ENCODE measurements at regions not wholly inside any gene's neighbourhood (a gene's known extent, or its start where the extent isn't known, plus 50 kb on each side); places are given as distances from the start of the nearest gene placed in this dataset.

GRCh38 chr18:39960550-39960949 is 1994.5 kb upstream of the PIK3C3 start:
- Histone ChIP-seq H2AFZ (ENCODE audit: low read depth, low read length, severe bottlenecking) (no peak overlapping the region), H3K36me3 (ENCODE audit: low read length) (no peaks in the 10 kb centered on the region), H3K9ac (ENCODE audit: low read length) (no peak overlapping the region), H3K4me3 (ENCODE audit: insufficient read depth, low read length, poor library complexity, severe bottlenecking) (no peak overlapping the region), H3K4me2 (ENCODE audit: low read depth, low read length, poor library complexity, severe bottlenecking) (no peak overlapping the region), H3K79me2 (ENCODE audit: insufficient read depth, low read length) (no peaks in the 10 kb centered on the region), H3F3A (ENCODE audit: insufficient read depth) (no peaks in the 10 kb centered on the region), H4K20me1 (ENCODE audit: low read depth, low read length) (no peaks in the 10 kb centered on the region), H3K27me3 (ENCODE audit: low read length) (no peaks in the 10 kb centered on the region), H3K9me3 (ENCODE audit: insufficient read depth, low read length) (no peaks in the 10 kb centered on the region; the same call in 1 of the 2 replicates), H3K27ac (ENCODE audit: low read depth, low read length) (no peak overlapping the region), H3K9me2 (replicated peaks; ENCODE audit: insufficient read depth, low read length) (no peaks in the 10 kb centered on the region)
- TF ChIP-seq CTCF (IDR thresholded peaks at IDR 0.05; ENCODE audit: insufficient read depth, low read length, poor library complexity, severe bottlenecking) (no peak), EZH2phosphoT487 (conservative IDR thresholded peaks at IDR 0.05; ENCODE audit: low read length) (no peak)

- H3K9me2 ChIP-seq (replicated peaks; ENCODE audit: insufficient read depth, low read length), result no peaks in the 10 kb centered on the region
Measured at GRCh38 chr18:39959839-39960238, 1995.2 kb upstream of the PIK3C3 start.

GRCh38 chr18:39958876-39959275 is 1996.2 kb upstream of the PIK3C3 start:
- Histone ChIP-seq H3K4me3 (ENCODE audit: insufficient read depth, low read length, poor library complexity, severe bottlenecking) (no peak overlapping the region), H3K27me3 (ENCODE audit: low read length) (no peaks in the 10 kb centered on the region), H3K9me3 (ENCODE audit: insufficient read depth, low read length) (no peaks in the 10 kb centered on the region; the same call in 1 of the 2 replicates), H2AFZ (ENCODE audit: low read depth, low read length, severe bottlenecking) (no peak overlapping the region), H3K27ac (ENCODE audit: low read depth, low read length) (no peak overlapping the region), H3K4me2 (ENCODE audit: low read depth, low read length, poor library complexity, severe bottlenecking) (no peak overlapping the region), H3K79me2 (ENCODE audit: insufficient read depth, low read length) (no peaks in the 10 kb centered on the region), H3K9me2 (replicated peaks; ENCODE audit: insufficient read depth, low read length) (no peaks in the 10 kb centered on the region), H3F3A (ENCODE audit: insufficient read depth) (no peaks in the 10 kb centered on the region), H3K9ac (ENCODE audit: low read length) (no peak overlapping the region), H3K36me3 (ENCODE audit: low read length) (no peaks in the 10 kb centered on the region), H4K20me1 (ENCODE audit: low read depth, low read length) (no peaks in the 10 kb centered on the region)
- TF ChIP-seq CTCF (IDR thresholded peaks at IDR 0.05; ENCODE audit: insufficient read depth, low read length, poor library complexity, severe bottlenecking) (no peak), EZH2phosphoT487 (conservative IDR thresholded peaks at IDR 0.05; ENCODE audit: low read length) (no peak)

More at GRCh38 chr18:39959839-39960238, 1995.2 kb upstream of the PIK3C3 start:
- Histone ChIP-seq H2AFZ (ENCODE audit: low read depth, low read length, severe bottlenecking) (no peak overlapping the region), H3K27me3 (ENCODE audit: low read length) (no peaks in the 10 kb centered on the region), H4K20me1 (ENCODE audit: low read depth, low read length) (no peaks in the 10 kb centered on the region), H3K9me3 (ENCODE audit: insufficient read depth, low read length) (no peaks in the 10 kb centered on the region; the same call in 1 of the 2 replicates), H3K27ac (ENCODE audit: low read depth, low read length) (no peak overlapping the region), H3F3A (ENCODE audit: insufficient read depth) (no peaks in the 10 kb centered on the region), H3K9ac (ENCODE audit: low read length) (no peak overlapping the region), H3K79me2 (ENCODE audit: insufficient read depth, low read length) (no peaks in the 10 kb centered on the region), H3K4me2 (ENCODE audit: low read depth, low read length, poor library complexity, severe bottlenecking) (no peak overlapping the region), H3K4me3 (ENCODE audit: insufficient read depth, low read length, poor library complexity, severe bottlenecking) (no peak overlapping the region), H3K36me3 (ENCODE audit: low read length) (no peaks in the 10 kb centered on the region)
- TF ChIP-seq CTCF (IDR thresholded peaks at IDR 0.05; ENCODE audit: insufficient read depth, low read length, poor library complexity, severe bottlenecking), result no peak
- no peak for TF ChIP-seq EZH2phosphoT487 (conservative IDR thresholded peaks at IDR 0.05; ENCODE audit: low read length)

All from SU-DHL-6 (cell line).